DMS53 treated with DMSO at 0.1 percent for 48 hours (cell line): ENCODE measurements at regions not wholly inside any gene's neighbourhood (a gene's known extent, or its start where the extent isn't known, plus 50 kb on each side); places are given as distances from the start of the nearest gene placed in this dataset.
"Not testable (repeated sequence)": the region's sequence is repeated elsewhere in the genome, so short reads cannot be mapped to it uniquely, and the experiment has no call there.

Experiments
- DNase-seq: peaks from one replicate; lab custom pipeline; 2025; ENCODE audit not compliant: unreplicated experiment; lab: John Stamatoyannopoulos, UW

GRCh38 chr2:175872721-175873120 lies 129.3 kb downstream of the LNPK start:
- no peak for DNase-seq

GRCh38 chr2:175872005-175872348 lies 130.1 kb downstream of the LNPK start:
- no peak for DNase-seq

- no peak for DNase-seq
Measured at GRCh38 chr2:175871331-175872004, 130.6 kb downstream of the LNPK start.

- no peak for DNase-seq
Measured at GRCh38 chr2:175865716-175866115, 136.4 kb downstream of the LNPK start.

DNA sequence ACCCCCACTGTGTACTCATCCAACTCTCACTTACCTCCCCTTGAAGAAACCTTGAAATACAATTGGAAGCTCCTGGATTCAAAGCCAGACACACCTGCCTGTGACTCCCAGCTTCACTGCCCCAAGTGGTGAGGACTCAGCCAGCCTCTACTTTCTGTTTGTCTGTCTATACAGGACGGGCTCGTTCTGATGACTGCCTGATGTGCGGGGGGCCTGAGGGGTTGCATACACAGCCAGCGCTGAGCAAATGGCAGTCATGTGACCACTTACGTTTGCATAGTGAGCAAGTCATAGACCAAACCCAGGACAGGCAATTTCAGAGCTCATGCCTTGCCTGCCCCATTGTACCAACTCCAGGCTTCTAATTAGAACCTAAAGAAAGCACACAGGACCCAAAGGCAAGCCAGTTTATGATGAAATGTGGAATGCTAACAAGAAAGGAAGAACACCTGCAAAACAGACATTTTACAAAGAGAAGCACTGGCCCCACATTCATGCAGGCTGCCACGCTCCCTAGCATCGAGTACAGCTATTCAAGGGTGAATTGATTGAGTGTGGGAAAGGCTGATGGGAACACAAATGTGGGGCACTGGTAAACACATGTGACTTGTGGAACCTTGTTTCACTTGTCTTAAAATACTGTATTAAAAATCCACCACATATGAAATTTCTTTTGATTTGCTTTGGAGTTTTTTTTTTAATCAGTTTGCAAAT lies 137.8 kb downstream of the LNPK start:
- no peak for DNase-seq

DNA sequence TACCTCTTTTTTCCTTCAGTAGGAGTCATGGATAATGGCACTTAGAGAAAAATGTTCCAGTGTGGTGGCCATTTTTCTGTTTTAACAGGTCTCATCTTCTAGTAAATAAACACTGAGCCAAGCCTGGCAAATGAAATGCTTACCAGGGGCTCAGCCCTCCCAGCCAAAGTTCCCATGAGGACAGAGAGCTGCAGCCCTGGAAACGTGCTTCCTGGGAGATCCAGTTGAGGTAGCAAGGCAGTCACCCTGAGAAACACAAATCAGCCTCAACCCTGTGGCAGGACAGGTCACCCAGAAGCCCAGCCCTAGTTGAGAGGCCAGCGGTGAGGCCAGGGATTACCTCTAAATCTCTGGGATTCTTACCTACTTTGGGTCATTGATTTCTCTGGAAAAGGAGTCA lies 140.1 kb downstream of the LNPK start:
- DNase-seq = no peak

- no peak for DNase-seq
Measured at GRCh38 chr2:175855794-175856453, 146.1 kb downstream of the LNPK start.

DNA sequence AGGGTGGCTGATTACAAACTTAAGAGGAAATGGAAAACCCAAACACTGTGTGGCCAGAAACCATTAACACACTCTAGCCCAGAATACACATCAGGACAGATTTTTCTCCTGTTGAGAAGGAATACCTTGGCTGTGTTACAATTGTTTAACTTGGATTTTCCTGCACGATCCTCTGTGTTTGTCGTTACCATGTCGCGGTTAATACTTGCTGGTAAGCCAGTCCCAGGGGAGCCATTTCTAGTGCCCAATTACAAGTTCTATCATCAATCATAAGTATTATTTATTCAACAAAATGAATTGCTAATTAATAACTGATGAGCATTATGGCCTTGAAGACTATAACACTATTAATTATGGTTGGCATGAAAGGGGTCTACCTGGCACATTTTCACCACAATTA lies 146.8 kb downstream of the LNPK start:
- no peak for DNase-seq

GRCh38 chr2:175854665-175855064 lies 147.4 kb downstream of the LNPK start:
- no peak for DNase-seq

DNA sequence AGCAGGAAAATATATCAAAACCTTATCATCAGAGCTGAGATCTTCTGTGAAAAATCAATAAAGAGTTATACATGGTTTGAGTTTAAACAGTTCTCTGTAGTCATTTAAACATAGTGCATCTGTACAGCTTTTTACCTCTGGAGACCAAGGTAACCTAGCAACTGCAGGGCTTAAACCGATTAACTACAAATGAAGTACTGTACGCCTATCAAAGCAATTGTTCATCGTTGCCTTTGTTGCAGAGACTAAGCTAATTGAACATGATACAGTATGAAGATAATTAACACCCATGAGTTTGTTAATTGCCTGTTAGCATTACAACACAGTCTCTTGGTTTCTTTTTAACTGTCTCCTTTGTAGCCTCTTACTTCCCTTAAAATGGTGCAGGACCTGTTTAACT lies 147.9 kb downstream of the LNPK start:
- no peak for DNase-seq

DNA sequence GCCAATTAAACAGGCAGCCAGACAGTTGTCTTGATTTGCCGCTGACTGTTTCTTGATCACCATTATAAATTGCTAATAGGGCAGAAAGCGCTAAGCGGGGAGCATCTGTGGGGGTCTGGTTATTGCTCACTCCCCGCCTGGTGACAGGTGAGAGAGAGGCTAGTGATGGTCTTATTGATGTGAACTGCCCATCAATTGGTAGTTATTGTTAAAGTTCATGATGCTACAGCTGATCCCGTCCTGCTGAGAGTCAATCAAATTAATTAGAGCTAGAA lies 148.5 kb downstream of the LNPK start:
- DNase-seq = no peak

DNA sequence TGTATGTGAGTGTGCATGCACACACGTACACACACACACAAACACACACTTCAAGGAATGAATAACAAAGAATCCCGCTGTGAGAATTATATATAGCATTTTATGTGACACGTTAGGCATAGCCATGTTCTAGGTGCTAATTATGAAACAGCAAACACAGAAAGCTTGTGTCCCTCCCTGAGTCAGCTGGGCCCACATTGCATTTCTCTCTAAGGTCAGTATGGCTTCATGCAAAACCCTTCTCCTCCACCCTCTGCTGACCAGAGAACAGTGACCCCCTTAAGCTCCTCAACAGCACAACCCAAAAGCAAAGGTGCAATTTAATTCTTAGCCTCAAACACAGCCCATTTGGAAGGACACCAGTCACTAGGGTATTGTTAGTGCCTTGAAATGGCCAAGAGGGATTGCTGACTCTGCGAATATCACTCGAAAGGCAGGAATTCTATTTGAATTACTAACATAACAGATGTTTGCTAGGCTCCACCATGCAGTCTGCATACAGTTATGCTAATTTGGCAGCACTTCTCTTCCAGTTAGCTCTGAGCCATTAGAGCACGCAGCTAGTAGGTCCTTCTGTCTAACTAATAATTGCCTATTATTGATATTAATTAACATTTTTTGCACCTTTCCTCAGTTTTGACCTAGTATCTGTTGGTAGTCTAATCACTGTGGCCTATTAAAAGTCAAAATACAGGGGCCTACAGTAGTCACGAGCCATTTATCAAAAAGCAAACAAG lies 149.0 kb downstream of the LNPK start:
- DNase-seq = no peak

DNA sequence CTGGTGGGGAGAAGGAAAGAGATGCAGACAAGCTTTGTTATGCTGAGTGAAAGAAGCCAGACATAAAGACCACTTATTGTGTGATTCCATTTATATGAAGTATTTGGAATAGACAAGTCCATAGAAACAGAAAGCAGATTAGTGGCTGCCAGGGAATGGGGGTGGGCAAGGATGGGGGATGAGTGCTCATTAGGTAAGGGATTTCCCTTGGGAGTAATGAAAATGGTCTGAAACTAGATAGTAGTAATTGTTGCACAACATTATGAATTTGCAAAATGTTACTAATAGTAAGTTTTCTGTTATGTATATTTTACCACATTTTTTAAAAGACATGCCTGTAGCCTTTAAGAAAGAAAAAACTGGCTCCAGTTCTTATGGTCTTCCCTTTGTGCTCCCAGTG lies 154.9 kb downstream of the LNPK start:
- no peak for DNase-seq

DNA sequence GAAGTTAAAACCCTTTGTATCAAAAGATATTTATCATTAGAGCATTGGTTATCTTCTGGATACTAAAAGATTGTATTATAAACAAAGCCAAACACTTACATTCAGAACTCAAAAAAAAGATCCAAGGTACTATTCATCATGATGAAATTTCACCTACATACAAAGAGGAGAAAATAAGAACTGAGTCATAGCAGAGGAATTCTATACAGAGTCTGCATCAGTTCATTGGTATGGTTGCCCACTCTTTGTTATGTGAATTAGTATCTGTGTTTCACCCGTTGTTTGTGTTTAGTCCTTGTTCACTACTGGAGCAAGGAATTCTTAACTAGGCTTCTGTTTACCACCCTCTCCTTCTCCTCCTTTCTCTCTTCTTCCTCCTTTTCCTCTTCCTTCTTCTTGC lies 157.9 kb downstream of the LNPK start:
- DNase-seq = no peak

- DNase-seq = no peak
Measured at GRCh38 chr2:175843625-175844024, 158.4 kb downstream of the LNPK start.

DNA sequence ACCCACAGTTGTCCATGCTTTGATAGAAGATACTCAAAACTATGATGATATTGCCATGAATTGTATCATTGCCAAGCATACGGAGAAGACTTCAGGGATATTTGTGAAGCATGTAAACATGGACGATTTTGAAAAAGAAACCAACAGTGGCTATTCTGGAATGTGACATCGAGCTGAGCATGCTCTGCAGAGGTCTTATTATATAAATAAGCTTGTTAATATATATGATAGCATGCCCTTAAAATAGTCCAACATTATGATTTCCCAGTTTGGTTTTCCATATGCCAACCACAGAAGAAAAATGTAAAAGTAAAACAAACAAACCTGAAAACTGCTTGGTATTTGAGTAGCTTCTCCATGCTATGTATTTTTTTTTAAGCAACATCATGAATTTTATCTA lies 159.1 kb downstream of the LNPK start:
- no peak for DNase-seq

DNA sequence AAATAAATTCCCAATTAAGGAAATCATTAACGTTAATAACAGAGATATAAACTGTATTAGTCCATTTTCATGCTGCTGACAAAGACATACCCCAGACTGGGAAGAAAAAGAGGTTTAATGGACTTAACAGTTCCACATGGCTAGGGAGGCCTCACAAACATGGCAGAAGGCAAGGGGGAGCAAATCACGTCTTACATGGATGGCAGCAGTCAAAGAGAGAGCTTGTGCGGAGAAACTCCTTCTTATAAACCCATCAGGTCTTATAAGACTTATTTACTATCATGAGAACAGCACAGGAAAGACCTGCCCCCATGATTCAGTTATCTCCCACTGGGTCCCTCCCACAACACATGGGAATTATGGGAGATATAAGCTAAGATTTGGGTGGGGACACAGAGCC lies 161.3 kb downstream of the LNPK start:
- not testable (repeated sequence) for DNase-seq

DNA sequence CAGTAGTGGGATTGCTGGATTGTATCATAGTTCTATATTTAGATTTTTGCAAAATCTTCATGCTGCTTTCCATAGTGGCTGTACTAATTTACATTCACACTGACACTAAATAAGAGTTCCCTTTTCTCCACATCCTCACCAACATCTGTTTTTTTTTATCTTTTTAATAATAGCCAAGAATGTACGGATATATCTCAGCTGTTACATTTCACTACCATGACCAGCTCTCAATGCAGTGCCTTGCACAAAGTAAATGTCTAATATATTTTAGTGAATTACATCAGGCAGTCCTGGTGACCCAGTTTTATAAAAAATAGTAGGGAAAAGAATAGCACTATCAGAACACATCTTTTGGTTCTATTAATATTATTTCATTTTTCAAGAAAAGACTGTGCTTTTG lies 161.8 kb downstream of the LNPK start:
- DNase-seq = no peak

DNA sequence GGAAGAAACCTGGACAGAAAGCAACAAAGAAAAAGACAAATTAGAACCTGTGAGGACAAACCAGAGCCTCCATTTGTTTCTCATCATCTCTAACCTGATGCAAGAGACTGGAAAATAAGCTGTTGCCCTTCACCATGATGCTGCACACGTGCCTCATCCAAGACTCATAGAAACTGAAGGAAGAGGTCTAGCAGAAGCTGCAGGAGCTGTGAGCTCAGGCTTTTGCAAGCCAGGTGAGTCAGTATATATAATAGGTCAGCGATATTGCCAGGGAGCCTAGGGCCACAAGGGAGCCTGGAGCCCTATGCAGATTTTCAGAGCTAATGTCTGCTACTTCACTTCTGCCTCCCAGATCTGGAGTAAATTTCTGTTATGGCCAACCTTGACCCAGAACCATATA lies 163.1 kb downstream of the LNPK start:
- no peak for DNase-seq

DNA sequence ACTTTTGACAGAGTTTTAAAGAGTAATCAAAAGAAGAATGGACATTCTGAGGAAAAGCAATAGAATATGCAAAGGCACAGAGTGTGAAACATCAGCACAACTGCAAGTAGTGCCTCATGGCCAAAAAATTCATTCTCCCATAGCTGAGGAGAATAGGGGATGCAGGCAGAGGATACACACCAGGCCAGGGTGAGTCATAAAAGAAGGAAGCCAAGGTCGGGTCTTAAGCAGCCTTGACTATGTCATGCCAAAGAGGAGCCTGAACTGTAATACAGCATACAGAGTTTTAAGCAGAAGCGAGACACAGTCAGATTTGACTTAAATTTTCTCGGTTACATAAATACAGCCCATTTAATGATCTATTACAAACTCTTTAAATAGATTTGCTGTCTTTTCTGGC lies 165.0 kb downstream of the LNPK start:
- DNase-seq = no peak

DNA sequence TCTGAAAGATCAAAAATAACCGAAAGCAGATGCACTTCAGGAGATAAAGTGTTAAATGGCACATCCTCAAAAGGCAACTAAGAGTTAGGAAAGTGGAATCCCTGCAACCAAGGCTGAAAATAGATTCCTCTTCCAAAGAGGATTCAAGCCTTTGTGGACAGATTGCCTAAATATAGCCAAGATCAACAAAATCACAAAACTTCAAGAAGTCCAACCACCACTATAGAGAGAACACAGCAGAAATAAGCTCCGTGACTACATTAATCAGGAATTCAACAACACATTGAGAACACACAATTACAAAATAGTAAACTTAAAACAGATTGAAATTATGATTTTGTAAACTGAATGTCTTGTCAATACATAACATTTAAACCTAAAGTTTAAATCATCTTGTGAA lies 165.7 kb downstream of the LNPK start:
- no peak for DNase-seq

- DNase-seq = no peak
Measured at GRCh38 chr2:175834477-175834876, 167.6 kb downstream of the LNPK start.
